IMR-90 (cell line): ENCODE measurements at regions not wholly inside any gene's neighbourhood (a gene's known extent, or its start where the extent isn't known, plus 50 kb on each side); places are given as distances from the start of the nearest gene placed in this dataset.

Experiments
- BHLHE40 ChIP-seq: fragments of 150-350 bp; IDR thresholded peaks from 2 replicates; pipeline ENCODE4 v1.6.1; 2016; ENCODE audit warnings: mild to moderate bottlenecking, low read depth, low read length
- CEBPB ChIP-seq: IDR thresholded peaks from 2 replicates; pipeline ENCODE4 v1.6.1; 2012; ENCODE audit warnings: low read depth, low read length, improper control_type of control experiment
- CHD1 ChIP-seq: IDR thresholded peaks from 2 replicates; pipeline ENCODE4 v1.6.1; 2012; ENCODE audit warnings: low read depth, low read length, improper control_type of control experiment
- FOS ChIP-seq: fragments of 150-350 bp; IDR thresholded peaks from 2 replicates; pipeline ENCODE4 v1.6.1; 2016; ENCODE audit warnings: low read depth, low read length
- MAFK ChIP-seq: IDR thresholded peaks from 2 replicates; pipeline ENCODE4 v1.6.1; 2012; ENCODE audit warnings: low read depth, low read length, improper control_type of control experiment
- MAZ ChIP-seq: IDR thresholded peaks from 2 replicates; pipeline ENCODE4 v1.6.1; 2012; ENCODE audit warnings: low read depth, mild to moderate bottlenecking, low read length, improper control_type of control experiment, moderate library complexity, borderline replicate concordance
- MXI1 ChIP-seq: IDR thresholded peaks from 2 replicates; pipeline ENCODE4 v1.6.1; 2012; ENCODE audit warnings: low read depth, mild to moderate bottlenecking, low read length, moderate library complexity, borderline replicate concordance
- NFE2L2 ChIP-seq: fragments of 150-350 bp; IDR thresholded peaks from 2 replicates; pipeline ENCODE4 v1.6.1; 2016; ENCODE audit warnings: low read depth, mild to moderate bottlenecking, low read length
- POLR2A ChIP-seq: IDR thresholded peaks from 2 replicates; pipeline ENCODE4 v1.6.1; 2012; ENCODE audit warnings: mild to moderate bottlenecking, low read depth, low read length
- RCOR1 ChIP-seq: IDR thresholded peaks from 2 replicates; pipeline ENCODE4 v1.6.1; 2012; ENCODE audit warnings: mild to moderate bottlenecking, low read length, improper control_type of control experiment; ENCODE audit not compliant: insufficient replicate concordance
- SMC3 ChIP-seq: fragments of 150-350 bp; IDR thresholded peaks from 2 replicates; pipeline ENCODE4 v1.6.1; 2016; ENCODE audit warnings: low read depth, mild to moderate bottlenecking, antibody characterized with exemption, low read length, moderate library complexity
- TF ChIP-seq, protein P1 (sequence below): conservative IDR thresholded peaks from 2 replicates; pipeline ENCODE4 v1.5.1; 2012; ENCODE audit warnings: mild to moderate bottlenecking, low read depth, low read length, improper control_type of control experiment
- TF ChIP-seq, protein P2 (sequence below): fragments of 150-350 bp; IDR thresholded peaks from 2 replicates; pipeline ENCODE4 v1.6.1; 2016; ENCODE audit warnings: low read depth, mild to moderate bottlenecking, low read length, moderate library complexity, borderline replicate concordance
- TF ChIP-seq, protein P3 (sequence below): fragments of 150-350 bp; IDR thresholded peaks from 2 replicates; pipeline ENCODE4 v1.6.1; 2017; ENCODE audit warnings: mild to moderate bottlenecking, antibody characterized with exemption, low read length, low read depth

DNA sequence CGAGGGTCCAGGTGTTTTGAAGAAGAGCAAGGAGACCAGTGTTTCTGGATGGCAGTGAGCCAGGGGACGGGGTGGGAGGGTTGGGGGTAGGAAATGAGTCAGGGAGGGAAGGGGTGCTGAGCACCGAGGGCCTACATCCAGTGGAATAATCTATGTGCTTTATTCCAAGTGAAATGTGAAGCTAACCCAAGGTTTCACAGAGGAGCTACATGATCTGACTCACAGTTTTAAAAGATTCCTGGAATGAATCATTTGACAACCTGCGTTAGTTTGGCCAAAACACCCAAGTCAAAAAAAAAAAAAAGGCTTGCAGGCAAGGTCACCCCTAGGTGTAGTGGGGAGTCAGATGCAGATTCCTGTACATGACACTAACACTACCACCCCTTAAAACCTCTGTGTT, 419.7 kb upstream of the MEX3C start:
- TF ChIP-seq, protein P1, sequence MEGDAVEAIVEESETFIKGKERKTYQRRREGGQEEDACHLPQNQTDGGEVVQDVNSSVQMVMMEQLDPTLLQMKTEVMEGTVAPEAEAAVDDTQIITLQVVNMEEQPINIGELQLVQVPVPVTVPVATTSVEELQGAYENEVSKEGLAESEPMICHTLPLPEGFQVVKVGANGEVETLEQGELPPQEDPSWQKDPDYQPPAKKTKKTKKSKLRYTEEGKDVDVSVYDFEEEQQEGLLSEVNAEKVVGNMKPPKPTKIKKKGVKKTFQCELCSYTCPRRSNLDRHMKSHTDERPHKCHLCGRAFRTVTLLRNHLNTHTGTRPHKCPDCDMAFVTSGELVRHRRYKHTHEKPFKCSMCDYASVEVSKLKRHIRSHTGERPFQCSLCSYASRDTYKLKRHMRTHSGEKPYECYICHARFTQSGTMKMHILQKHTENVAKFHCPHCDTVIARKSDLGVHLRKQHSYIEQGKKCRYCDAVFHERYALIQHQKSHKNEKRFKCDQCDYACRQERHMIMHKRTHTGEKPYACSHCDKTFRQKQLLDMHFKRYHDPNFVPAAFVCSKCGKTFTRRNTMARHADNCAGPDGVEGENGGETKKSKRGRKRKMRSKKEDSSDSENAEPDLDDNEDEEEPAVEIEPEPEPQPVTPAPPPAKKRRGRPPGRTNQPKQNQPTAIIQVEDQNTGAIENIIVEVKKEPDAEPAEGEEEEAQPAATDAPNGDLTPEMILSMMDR: no peak
- TF ChIP-seq CHD1 (no peak), FOS (no peak), POLR2A (no peak), NFE2L2 (no peak), MAZ (no peak), CEBPB (no peak), MAFK (no peak), BHLHE40 (no peak), RCOR1 (no peak), SMC3 (no peak), MXI1 (no peak)
- TF ChIP-seq, protein P2, sequence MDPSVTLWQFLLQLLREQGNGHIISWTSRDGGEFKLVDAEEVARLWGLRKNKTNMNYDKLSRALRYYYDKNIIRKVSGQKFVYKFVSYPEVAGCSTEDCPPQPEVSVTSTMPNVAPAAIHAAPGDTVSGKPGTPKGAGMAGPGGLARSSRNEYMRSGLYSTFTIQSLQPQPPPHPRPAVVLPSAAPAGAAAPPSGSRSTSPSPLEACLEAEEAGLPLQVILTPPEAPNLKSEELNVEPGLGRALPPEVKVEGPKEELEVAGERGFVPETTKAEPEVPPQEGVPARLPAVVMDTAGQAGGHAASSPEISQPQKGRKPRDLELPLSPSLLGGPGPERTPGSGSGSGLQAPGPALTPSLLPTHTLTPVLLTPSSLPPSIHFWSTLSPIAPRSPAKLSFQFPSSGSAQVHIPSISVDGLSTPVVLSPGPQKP: no peak
- TF ChIP-seq, protein P3, sequence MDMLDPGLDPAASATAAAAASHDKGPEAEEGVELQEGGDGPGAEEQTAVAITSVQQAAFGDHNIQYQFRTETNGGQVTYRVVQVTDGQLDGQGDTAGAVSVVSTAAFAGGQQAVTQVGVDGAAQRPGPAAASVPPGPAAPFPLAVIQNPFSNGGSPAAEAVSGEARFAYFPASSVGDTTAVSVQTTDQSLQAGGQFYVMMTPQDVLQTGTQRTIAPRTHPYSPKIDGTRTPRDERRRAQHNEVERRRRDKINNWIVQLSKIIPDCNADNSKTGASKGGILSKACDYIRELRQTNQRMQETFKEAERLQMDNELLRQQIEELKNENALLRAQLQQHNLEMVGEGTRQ: no peak
